NB4 (cell line): ENCODE measurements at regions not wholly inside any gene's neighbourhood (a gene's known extent, or its start where the extent isn't known, plus 50 kb on each side); places are given as distances from the start of the nearest gene placed in this dataset.

Experiments
- MYC ChIP-seq: IDR thresholded peaks from 2 replicates; pipeline ENCODE4 v1.6.1; 2011; ENCODE audit warnings: low read depth, low read length
- POLR2A ChIP-seq: IDR thresholded peaks from 2 replicates; pipeline ENCODE4 v1.6.1; 2011; ENCODE audit warnings: mild to moderate bottlenecking; ENCODE audit not compliant: insufficient read length; ENCODE audit errors: extremely low read depth
- TF ChIP-seq, protein P1 (sequence below): IDR thresholded peaks from one replicate; pipeline ENCODE4 v1.5.1; 2012; ENCODE audit warnings: low read depth, low read length
- TF ChIP-seq, protein P2 (sequence below): IDR thresholded peaks from 2 replicates; pipeline ENCODE4 v1.6.1; 2011; ENCODE audit warnings: low read depth, low read length

DNA sequence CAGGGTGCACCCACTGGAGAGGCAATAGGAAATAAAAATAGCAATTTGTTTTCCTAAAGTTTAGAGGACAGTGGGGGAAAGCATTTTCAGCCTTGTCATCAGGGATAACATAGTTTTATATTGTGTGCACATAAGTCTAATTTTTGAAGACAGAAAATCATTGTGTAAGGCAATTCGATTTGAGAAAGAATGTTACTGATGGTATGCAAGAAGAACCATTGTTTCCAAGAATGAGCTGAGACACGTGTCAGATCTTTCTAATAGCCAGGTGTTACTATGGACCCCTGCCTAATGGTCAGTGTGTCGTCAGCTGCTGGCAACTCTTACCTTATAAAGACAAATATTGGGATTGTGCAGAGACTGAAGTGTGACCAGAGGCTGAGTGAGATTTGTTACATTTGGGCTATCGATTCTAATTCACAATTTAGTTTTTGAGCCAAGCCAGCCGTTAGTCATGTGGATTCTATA is 67.1 kb upstream of the PPP2R2B start:
- TF ChIP-seq, protein P1, sequence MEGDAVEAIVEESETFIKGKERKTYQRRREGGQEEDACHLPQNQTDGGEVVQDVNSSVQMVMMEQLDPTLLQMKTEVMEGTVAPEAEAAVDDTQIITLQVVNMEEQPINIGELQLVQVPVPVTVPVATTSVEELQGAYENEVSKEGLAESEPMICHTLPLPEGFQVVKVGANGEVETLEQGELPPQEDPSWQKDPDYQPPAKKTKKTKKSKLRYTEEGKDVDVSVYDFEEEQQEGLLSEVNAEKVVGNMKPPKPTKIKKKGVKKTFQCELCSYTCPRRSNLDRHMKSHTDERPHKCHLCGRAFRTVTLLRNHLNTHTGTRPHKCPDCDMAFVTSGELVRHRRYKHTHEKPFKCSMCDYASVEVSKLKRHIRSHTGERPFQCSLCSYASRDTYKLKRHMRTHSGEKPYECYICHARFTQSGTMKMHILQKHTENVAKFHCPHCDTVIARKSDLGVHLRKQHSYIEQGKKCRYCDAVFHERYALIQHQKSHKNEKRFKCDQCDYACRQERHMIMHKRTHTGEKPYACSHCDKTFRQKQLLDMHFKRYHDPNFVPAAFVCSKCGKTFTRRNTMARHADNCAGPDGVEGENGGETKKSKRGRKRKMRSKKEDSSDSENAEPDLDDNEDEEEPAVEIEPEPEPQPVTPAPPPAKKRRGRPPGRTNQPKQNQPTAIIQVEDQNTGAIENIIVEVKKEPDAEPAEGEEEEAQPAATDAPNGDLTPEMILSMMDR = no peak
- no peak for TF ChIP-seq POLR2A
- TF ChIP-seq, protein P2, sequence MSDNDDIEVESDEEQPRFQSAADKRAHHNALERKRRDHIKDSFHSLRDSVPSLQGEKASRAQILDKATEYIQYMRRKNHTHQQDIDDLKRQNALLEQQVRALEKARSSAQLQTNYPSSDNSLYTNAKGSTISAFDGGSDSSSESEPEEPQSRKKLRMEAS = no peak
- TF ChIP-seq MYC = no peak
